GM21447 (cell line): ENCODE measurements at regions not wholly inside any gene's neighbourhood (a gene's known extent, or its start where the extent isn't known, plus 50 kb on each side); places are given as distances from the start of the nearest gene placed in this dataset.

Experiments used
- ATAC-seq: cut with Tn5 transposase; IDR thresholded peaks from one replicate; pipeline ENCODE4 v1.9.1; 2021; ENCODE audit not compliant: unreplicated experiment

- ATAC-seq = no peak
These were observed 55.4 kb upstream of the RNF180 start for GRCh38 chr5:64110222-64110621.

- ATAC-seq = no peak
These were observed 57.0 kb upstream of the RNF180 start for GRCh38 chr5:64108674-64109073.

GRCh38 chr5:64100203-64100602 is 65.4 kb upstream of the RNF180 start:
- ATAC-seq = no peak

- no peak for ATAC-seq
These were observed 68.9 kb upstream of the RNF180 start for GRCh38 chr5:64096771-64097170.

GRCh38 chr5:64077589-64077988 is 88.1 kb upstream of the RNF180 start:
- no peak for ATAC-seq

GRCh38 chr5:64074533-64074932 is 91.1 kb upstream of the RNF180 start:
- ATAC-seq = peak; percentile 84

GRCh38 chr5:64069486-64069885 is 96.2 kb upstream of the RNF180 start:
- ATAC-seq = no peak

DNA sequence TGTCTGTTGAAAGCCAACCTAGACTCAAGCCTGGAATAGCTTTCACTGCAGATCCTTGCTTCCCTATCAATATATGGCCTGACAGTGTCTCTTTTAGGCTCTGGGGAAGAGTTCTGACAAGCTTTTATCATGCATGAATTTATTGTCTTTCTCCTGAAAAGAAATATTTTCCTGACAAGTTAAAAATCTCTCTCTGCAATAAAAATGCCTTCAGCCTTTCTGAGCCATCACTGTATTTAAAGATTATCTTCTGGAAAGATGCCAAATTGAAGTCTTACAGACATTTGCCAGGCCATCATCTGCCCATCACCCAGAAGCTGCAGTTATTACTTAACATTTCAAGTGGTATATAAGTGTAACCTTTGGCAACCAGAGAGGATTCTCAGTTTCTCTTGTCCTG is 88.1 kb upstream of the HTR1A start:
- no peak for ATAC-seq

- no peak for ATAC-seq
These were observed 78.2 kb upstream of the HTR1A start for GRCh38 chr5:64040490-64040889.

DNA sequence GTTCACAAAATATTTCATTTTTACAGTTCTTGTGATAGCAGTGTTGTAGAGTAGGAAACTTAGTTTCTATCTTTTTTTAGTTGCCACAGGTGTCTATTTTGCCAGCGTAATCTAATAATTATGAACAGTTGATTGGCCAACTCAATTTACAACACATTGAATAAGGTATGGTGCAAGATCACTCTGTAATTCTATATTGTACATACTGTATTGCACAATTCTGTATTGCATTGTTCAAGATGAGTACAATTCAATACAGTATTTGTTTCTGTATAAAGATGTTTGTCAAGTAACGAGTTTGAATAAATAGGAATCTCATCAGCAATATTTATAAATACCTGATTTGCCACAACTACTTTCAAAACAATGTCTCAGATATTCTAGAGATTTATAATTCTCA is 64.2 kb upstream of the HTR1A start:
- no peak for ATAC-seq

DNA sequence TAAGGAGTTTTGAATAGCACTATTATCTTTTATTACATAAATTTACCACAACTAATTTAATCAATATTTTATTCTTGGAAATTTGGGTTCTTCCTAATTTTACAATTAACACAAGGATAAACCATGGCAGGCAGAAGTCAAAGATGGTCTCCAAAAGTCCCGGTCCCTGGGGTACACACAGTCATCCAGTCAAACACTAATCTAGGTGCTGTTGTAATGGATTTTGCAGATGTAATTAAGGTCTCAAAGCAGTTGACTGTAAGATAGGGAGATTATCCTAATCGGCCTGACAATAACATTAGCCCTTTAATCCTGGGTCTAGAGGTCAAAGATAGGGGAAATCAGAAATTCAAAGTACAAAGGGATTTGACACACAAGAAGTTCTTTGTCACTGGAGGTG is 57.5 kb upstream of the HTR1A start:
- no peak for ATAC-seq

DNA sequence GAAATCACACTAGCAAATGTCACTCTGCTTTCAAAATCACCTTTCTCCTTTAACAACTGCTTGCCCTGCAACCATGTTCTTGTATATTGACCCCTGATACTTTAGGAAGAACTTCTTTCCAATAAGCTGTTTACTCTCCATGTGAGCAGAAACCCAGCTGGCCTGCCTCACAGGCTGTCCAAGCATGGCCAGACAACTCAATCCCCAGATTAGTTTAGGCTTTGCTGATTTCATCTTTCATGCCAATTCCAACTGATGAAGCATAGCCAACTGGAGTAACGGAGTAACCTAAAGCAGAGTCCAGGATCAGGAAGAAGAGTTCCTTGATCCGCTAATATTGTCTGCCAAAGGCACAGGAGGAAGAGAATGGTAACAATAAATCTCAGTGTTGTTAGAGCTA is 56.7 kb upstream of the HTR1A start:
- ATAC-seq = no peak

- no peak for ATAC-seq
These were observed 53.6 kb upstream of the HTR1A start for GRCh38 chr5:64015824-64016223.
